ENCODE measurements at regions not wholly inside any gene's neighbourhood (a gene's known extent, or its start where the extent isn't known, plus 50 kb on each side); places are given as distances from the start of the nearest gene placed in this dataset.

DNA sequence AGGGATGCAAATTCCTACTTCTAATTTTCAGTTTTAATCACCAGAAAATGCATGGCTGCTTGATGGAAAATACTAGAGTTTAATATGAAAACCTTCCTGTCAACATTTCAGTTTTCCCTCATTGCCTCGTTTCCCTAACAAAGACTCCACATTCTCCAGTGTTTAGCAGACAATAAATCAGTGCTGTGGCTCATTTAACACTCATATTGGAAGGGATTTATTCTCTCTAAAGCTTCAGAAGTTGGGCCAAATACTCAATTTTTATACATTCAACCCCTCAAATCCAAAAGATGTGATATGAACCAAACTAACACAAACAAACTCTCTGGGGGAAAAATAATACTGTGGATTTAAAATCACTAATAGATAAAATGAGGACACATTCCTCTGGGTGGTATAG lies 482.5 kb downstream of the FLRT2 start:
- H3K4me1 Mint-ChIP-seq, result no peaks in the 10 kb centered on the region
- CTCF ChIA-PET, result no interaction called here

DNA sequence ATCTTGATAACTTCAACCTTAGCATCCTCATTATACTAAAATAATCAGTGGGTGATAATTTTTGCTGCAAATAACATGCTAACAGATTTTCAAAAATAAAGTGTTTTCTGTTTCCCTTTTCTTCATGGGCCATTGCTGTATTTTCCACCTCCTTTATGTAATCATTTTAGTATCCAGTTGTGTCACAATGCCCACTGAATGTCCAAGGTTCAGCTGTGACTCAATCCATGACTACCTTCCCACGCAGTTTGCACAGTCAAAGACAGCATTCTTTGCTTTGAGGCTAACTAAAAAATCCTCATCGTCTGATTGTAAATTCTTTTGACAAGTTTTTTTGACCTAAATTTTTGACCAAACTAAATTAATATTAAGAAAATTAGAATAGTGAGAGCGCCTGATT lies 474.1 kb downstream of the FLRT2 start:
- H3K36me3 Mint-ChIP-seq, result peaks cover 1% of the 10 kb centered on the region
- no peaks in the 10 kb centered on the region for H3K4me1 Mint-ChIP-seq

More for the DNA sequence above, 482.5 kb downstream of the FLRT2 start:
- H3K9me3 Mint-ChIP-seq (ENCODE audit: low read depth), result no peaks in the 10 kb centered on the region
- ATAC-seq (no peak), DNase-seq (no peak)
- no peaks in the 10 kb centered on the region for H3K36me3 Mint-ChIP-seq
- H3K27me3 Mint-ChIP-seq, result no peaks in the 10 kb centered on the region
- H3K4me3 Mint-ChIP-seq, result no peak overlapping the region
- no peak overlapping the region for H3K27ac Mint-ChIP-seq

DNA sequence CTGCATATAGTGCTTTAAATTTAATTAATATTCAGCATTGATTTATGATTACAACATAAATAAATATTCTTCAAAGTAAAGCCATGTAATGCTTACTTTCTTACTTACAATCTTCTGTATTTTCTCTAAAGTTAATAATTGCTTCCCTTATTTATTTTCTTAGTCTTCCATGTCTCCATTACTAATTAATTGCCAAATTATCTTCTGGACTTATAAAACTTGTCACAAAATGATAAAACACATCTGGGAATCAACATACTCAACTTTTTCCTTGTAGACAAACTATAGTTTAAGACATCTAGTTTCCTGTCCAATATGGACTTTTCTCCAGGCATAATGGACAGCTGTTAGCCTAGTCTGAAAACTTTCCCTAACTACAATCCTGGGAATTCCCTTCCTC lies 466.6 kb downstream of the FLRT2 start:
- no peak for DNase-seq
- CTCF ChIA-PET, result no interaction called here
- H3K27ac Mint-ChIP-seq, result no peak overlapping the region
- H3K4me1 Mint-ChIP-seq, result no peaks in the 10 kb centered on the region
- H3K27me3 Mint-ChIP-seq, result no peaks in the 10 kb centered on the region
- peaks cover 1% of the 10 kb centered on the region for H3K36me3 Mint-ChIP-seq
- H3K9me3 Mint-ChIP-seq (ENCODE audit: low read depth), result peaks cover 2% of the 10 kb centered on the region
- no peak overlapping the region for H3K4me3 Mint-ChIP-seq
- ATAC-seq, result no peak

More for the DNA sequence above, 474.1 kb downstream of the FLRT2 start:
- H3K27me3 Mint-ChIP-seq, result no peaks in the 10 kb centered on the region
- ATAC-seq (no peak), DNase-seq (no peak)
- H3K9me3 Mint-ChIP-seq (ENCODE audit: low read depth), result peaks cover 2% of the 10 kb centered on the region
- CTCF ChIA-PET, result no interaction called here
- no peak overlapping the region for H3K4me3 Mint-ChIP-seq
- no peak overlapping the region for H3K27ac Mint-ChIP-seq

DNA sequence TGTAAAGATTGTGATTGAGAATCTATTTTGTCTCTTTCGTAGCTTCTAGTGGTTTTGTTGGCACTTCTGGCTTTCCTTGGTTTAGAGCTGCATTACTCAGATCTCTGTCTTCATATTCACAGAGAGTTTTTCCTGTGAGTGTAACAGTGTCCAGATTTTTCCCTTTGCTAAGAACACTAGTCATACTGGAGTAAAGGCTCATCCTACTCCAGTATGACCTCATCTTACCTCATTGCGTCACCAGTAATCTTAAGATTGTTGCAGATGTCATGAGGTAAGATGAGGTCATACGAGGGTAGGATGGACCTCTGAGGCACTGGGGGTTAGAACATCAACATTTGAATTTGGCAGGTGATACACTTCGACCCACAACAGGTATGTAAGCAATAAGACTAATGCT lies 461.2 kb downstream of the FLRT2 start:
- Mint-ChIP-seq H3K9me3 (ENCODE audit: low read depth) (peaks cover 2% of the 10 kb centered on the region), H3K4me3 (no peak overlapping the region), H3K36me3 (no peaks in the 10 kb centered on the region), H3K4me1 (no peaks in the 10 kb centered on the region), H3K27ac (no peak overlapping the region), H3K27me3 (no peaks in the 10 kb centered on the region)
- CTCF ChIA-PET, result no interaction called here
- no peak for DNase-seq
- no peak for ATAC-seq

DNA sequence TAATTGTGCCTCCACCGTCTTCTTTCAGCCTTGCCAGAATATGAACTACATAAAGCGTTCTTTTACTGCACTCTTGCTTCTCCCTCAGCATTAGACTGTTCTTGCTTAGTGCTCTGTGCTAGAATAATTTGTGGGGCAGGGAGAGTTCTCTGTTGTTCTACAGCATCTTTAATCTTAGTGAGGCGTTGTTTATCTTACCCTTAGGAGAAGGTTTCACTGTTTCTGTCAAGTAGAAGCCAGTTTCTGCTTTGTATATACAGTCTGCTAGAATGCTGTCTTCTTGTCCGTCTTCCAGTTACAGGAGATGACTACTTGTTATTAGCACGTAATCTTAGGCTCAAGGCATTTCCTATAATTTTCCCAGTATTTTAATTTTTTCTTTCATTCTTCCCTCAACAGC lies 458.0 kb downstream of the FLRT2 start:
- H3K36me3 Mint-ChIP-seq, result peaks cover 4% of the 10 kb centered on the region
- H3K4me3 Mint-ChIP-seq, result no peak overlapping the region
- CTCF ChIA-PET, result interaction anchor here (1.6 kb wide), 1 partner anchor 14 kb away, joined by 4 read pairs; no protein-coding TSS in a partner anchor
- H3K4me1 Mint-ChIP-seq, result no peaks in the 10 kb centered on the region
- ATAC-seq (no peak), DNase-seq (no peak)
- H3K27ac Mint-ChIP-seq, result no peak overlapping the region
- H3K9me3 Mint-ChIP-seq (ENCODE audit: low read depth), result peaks cover 2% of the 10 kb centered on the region
- no peaks in the 10 kb centered on the region for H3K27me3 Mint-ChIP-seq

DNA sequence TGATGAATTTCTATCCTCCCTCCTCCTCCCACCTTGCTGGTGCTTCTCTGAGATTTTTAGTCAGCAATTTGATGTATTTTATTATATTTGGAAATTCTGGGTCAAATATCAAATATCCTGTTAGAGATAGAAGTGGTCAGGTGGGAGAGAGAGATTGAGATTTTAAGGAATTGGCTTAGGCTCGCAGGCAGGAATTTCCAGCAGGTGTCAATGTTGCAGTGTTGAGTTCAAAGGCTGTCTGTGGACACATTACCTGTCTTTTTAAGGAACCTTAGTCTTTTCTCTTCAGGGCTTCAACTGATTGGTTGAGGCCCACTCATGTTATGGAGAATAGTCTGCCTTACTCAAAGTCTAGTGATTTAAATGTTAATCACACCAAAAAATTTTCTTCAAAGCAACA lies 457.3 kb downstream of the FLRT2 start:
- Mint-ChIP-seq H3K4me3 (no peak overlapping the region), H3K36me3 (peaks cover 4% of the 10 kb centered on the region), H3K4me1 (no peaks in the 10 kb centered on the region), H3K27me3 (no peaks in the 10 kb centered on the region), H3K9me3 (ENCODE audit: low read depth) (peaks cover 2% of the 10 kb centered on the region), H3K27ac (no peak overlapping the region)
- DNase-seq (no peak), ATAC-seq (no peak)
- CTCF ChIA-PET, result no interaction called here

DNA sequence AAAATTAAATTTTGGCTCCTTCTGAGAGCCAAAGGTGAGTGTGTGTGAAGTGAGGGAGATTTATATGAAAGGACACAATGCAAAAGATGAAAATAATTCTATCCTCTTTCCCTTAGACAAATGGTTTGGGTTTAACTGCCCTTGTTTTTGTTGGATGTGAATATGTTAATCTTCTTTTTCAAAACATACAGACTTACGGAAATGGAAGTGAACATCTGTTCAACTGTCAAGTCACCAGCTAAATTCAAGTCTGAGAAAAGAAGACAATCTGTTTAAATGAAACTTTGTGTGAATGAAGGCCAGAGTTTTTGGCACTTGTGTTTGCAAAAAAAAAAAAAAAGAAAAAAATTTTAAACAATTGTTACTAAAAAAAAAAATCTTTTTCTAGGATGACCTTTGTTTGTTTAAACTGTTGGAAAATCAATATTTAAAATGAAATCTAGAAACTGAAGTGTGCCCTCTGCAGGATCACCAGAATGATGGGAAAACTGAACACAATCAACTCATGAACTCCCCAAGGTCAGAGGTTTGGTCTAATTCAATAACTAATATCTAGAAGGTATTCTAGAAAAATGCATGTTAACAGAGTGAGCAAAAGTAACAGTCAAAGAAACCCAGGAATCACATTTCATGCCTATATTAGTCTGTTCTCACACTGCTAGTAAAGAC lies 448.8 kb downstream of the FLRT2 start:
- Mint-ChIP-seq H3K4me3 (no peak overlapping the region), H3K9me3 (ENCODE audit: low read depth) (peaks cover 5% of the 10 kb centered on the region), H3K4me1 (no peaks in the 10 kb centered on the region), H3K27ac (no peak overlapping the region), H3K36me3 (peaks cover 14% of the 10 kb centered on the region), H3K27me3 (no peaks in the 10 kb centered on the region)
- CTCF ChIA-PET, result no interaction called here
- no peak for ATAC-seq
- no peak for DNase-seq

DNA sequence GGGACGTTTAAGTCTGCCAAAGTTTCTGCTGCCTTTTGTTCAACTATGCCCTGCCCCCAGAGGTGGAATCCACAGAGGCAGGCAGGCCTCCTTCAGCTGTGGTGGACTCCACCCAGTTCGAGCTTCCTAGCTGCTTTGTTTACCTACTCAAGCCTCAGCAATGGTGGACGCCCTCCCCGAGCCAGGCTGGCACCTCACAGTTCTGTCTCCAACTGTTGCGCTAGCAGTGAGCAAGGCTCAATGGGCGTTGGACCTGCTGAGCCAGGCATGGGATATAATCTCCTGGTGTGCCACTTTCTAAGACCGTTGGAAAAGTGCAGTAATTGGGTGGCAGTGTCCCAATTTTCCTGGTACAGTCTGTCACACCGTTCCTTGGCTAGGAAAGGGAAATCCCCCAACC lies 444.7 kb downstream of the FLRT2 start:
- no peak for ATAC-seq
- no peak for DNase-seq
- Mint-ChIP-seq H3K36me3 (peaks cover 10% of the 10 kb centered on the region), H3K4me1 (no peaks in the 10 kb centered on the region), H3K9me3 (ENCODE audit: low read depth) (peaks cover 10% of the 10 kb centered on the region), H3K4me3 (no peak overlapping the region), H3K27me3 (no peaks in the 10 kb centered on the region), H3K27ac (no peak overlapping the region)
- CTCF ChIA-PET, result interaction anchor here (2.0 kb wide), 1 partner anchor 14 kb away, joined by 4 read pairs; no protein-coding TSS in a partner anchor

DNA sequence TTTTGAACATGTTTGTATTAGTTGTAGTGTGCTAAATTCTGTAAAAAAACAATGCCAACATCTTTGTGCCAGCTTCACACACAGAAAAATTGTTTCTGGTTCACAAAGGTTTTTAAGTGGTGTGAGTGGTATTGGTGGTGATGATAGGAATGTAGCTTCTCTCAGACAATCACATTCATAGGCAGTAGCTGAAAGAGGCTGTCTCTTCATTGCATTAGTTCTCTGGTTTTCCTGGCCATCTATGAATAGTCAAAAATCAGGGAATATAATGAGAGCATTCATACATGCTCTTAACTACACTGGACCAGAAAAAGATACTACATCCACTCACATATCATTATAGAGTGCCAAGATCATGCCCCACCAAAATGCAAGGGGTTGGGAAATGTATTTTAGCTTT lies 433.5 kb downstream of the FLRT2 start:
- H3K9me3 Mint-ChIP-seq (ENCODE audit: low read depth), result no peaks in the 10 kb centered on the region
- H3K27me3 Mint-ChIP-seq, result no peaks in the 10 kb centered on the region
- CTCF ChIA-PET, result interaction anchor here (1.4 kb wide), 1 partner anchor 9 kb away, joined by 3 read pairs; no protein-coding TSS in a partner anchor
- no peak overlapping the region for H3K27ac Mint-ChIP-seq
- ATAC-seq (no peak), DNase-seq (no peak)
- peaks cover 8% of the 10 kb centered on the region for H3K36me3 Mint-ChIP-seq
- no peak overlapping the region for H3K4me3 Mint-ChIP-seq
- no peaks in the 10 kb centered on the region for H3K4me1 Mint-ChIP-seq

DNA sequence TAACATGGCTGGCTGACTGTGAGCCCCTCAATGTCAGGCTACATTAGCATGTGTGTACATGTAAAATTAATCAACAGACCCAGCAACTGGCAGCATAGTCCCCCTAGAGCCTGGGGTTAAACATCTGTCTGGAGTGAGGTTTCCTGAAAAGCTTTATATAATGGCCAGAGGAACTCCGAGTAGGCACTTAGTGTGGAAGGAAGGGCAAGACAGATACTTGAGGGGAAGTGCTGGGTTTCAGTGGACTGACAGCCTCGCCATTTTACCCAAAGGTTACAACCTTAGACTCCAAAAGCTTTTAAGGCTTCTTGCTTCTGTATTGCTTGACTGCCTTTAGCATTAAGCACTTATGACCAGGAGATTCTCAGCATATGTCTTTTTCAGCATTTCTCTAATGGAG lies 430.8 kb downstream of the FLRT2 start:
- H3K27ac Mint-ChIP-seq, result no peak overlapping the region
- CTCF ChIA-PET, result no interaction called here
- H3K4me3 Mint-ChIP-seq, result no peak overlapping the region
- no peaks in the 10 kb centered on the region for H3K9me3 Mint-ChIP-seq (ENCODE audit: low read depth)
- H3K27me3 Mint-ChIP-seq, result no peaks in the 10 kb centered on the region
- peaks cover 9% of the 10 kb centered on the region for H3K36me3 Mint-ChIP-seq
- DNase-seq, result no peak
- no peaks in the 10 kb centered on the region for H3K4me1 Mint-ChIP-seq
- ATAC-seq, result no peak

DNA sequence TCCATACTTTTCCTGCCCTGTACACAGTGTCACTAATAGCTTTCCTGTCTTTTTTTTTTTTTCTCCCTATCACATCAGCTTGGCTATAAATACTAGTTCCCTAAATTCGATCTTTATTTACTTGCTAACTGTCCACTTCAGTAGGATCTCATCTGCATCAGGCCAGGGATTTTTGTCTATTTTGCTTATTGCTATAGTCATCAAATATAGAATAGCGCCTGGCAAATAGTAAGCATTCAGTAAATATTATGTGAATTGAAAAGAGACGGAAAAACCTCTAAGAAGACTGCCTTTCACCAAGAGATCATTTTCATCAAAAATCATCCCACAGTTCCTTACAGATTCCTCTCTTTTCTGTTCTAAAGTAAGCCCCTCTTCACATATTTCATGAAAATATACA lies 429.1 kb downstream of the FLRT2 start:
- ATAC-seq (no peak), DNase-seq (no peak)
- H3K4me1 Mint-ChIP-seq, result no peaks in the 10 kb centered on the region
- no peaks in the 10 kb centered on the region for H3K9me3 Mint-ChIP-seq (ENCODE audit: low read depth)
- peaks cover 9% of the 10 kb centered on the region for H3K36me3 Mint-ChIP-seq
- no peak overlapping the region for H3K27ac Mint-ChIP-seq
- CTCF ChIA-PET, result no interaction called here
- H3K4me3 Mint-ChIP-seq, result no peak overlapping the region
- H3K27me3 Mint-ChIP-seq, result no peaks in the 10 kb centered on the region

DNA sequence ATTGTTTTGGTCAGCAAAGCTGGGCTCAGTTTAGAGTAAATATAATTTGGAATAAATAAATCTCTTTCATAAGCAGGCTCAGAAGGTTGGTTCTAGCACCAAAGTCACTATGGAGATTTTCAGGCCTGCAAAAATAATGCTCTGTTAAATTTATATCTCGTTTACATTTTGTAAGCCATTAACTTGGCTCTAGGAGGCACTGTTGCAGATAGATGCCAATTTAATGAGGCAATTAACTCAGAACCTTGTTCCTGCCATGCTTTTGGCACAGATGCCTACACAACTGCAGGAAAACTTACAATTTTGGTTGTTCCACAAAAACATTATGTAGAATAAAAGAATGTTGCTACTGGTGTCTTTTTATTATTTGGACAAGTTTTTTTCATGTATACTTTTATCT lies 428.1 kb downstream of the FLRT2 start:
- no peaks in the 10 kb centered on the region for H3K4me1 Mint-ChIP-seq
- H3K9me3 Mint-ChIP-seq (ENCODE audit: low read depth), result no peaks in the 10 kb centered on the region
- no peaks in the 10 kb centered on the region for H3K27me3 Mint-ChIP-seq
- H3K36me3 Mint-ChIP-seq, result peaks cover 9% of the 10 kb centered on the region
- no peak overlapping the region for H3K27ac Mint-ChIP-seq
- no peak overlapping the region for H3K4me3 Mint-ChIP-seq
- DNase-seq, result no peak
- ATAC-seq, result no peak
- CTCF ChIA-PET, result no interaction called here

DNA sequence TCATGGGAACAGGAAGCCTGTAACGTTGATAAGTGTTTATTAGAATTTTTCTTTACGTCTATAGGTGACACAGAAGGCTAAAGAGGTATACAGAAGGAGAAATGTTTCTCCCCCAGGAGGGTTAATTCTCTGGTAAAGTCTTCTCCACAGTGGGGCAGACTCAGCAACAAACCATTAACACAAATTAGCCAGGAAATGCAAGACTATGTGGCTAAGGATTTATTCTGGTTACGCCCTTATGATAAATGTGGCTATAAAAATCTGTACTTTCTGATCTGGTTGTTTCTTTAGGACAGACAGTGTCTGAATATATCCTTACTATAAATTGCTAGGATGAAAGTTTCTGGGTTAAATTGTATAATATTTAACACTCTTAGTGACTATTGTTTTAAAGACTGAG lies 423.3 kb downstream of the FLRT2 start:
- Mint-ChIP-seq H3K4me1 (no peaks in the 10 kb centered on the region), H3K27me3 (no peaks in the 10 kb centered on the region), H3K4me3 (no peak overlapping the region), H3K27ac (no peak overlapping the region), H3K36me3 (peaks cover 3% of the 10 kb centered on the region), H3K9me3 (ENCODE audit: low read depth) (no peaks in the 10 kb centered on the region)
- DNase-seq, result no peak
- CTCF ChIA-PET, result no interaction called here
- ATAC-seq, result no peak

DNA sequence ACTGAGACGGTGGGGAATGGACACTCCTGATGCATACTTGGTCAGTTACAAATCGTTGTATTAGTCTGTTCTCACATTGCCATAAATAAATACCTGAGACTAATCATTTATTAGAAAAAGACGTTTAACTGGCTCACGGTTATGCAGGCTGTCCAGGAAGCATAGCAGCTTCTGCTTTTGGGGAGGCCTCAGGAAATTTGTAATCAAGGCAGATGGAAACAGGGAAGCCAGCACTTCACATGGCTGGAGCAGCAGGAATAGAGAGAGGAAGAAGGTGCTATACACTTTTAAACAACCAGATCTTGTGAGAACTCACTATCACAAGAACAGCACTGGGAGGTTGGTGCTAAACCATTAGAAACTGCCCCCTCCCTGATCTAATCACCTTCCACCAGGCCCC lies 418.2 kb downstream of the FLRT2 start:
- Mint-ChIP-seq H3K27me3 (no peaks in the 10 kb centered on the region), H3K27ac (no peak overlapping the region), H3K36me3 (peaks cover 21% of the 10 kb centered on the region), H3K4me1 (no peaks in the 10 kb centered on the region), H3K9me3 (ENCODE audit: low read depth) (peaks cover 11% of the 10 kb centered on the region), H3K4me3 (no peak overlapping the region)
- DNase-seq (no peak), ATAC-seq (no peak)
- CTCF ChIA-PET, result no interaction called here

All from activated CD8-positive, alpha-beta memory T cell treated with anti-CD3 and anti-CD28 coated beads, Interleukin-2, amount 10 ng/mL, durations not matched to agents 7 days and 5 days (primary cell).